GM18517 (cell line): ENCODE measurements at regions not wholly inside any gene's neighbourhood (a gene's known extent, or its start where the extent isn't known, plus 50 kb on each side); places are given as distances from the start of the nearest gene placed in this dataset.

Experiments used
- ATAC-seq: cut with Tn5 transposase; IDR thresholded peaks from one replicate; pipeline ENCODE4 v1.9.1; 2021; ENCODE audit warnings: mild to moderate bottlenecking, moderate library complexity; ENCODE audit not compliant: unreplicated experiment

DNA sequence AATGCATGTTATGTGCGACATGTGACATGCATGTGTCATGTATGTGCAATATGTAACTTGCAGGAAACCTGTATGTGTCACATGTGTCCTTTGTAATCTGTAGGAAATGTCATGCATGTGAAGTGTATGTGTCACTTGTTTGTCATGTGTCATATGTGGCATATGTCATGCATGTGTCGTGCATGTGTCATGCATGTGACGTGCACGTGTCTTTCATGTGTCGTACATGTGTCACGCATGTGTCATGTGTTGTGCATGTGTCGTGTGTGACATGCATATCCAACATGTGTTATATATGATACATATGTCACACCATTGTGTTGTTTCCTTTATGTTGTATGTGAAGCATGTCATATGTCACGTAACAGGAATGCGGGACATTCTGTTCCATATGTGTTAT, 2153.2 kb upstream of the PIK3C3 start:
- no peak for ATAC-seq

DNA sequence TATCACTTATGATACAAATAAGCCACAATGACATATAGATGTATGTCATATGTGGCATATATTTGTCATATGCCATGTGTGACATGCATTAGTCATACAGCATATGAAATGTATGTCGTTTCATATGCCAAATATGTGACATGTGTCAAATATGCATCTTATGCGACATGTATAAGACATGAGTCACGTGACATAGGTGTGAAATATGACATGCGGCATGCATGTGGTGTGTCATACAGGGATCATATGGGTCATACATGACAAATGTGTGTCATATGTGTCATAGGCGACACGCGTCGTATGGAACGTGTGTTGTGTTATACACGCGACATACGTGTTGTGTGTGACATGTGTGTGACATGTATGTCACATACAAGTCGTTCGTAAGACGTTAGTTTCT, 2154.0 kb upstream of the PIK3C3 start:
- no peak for ATAC-seq

DNA sequence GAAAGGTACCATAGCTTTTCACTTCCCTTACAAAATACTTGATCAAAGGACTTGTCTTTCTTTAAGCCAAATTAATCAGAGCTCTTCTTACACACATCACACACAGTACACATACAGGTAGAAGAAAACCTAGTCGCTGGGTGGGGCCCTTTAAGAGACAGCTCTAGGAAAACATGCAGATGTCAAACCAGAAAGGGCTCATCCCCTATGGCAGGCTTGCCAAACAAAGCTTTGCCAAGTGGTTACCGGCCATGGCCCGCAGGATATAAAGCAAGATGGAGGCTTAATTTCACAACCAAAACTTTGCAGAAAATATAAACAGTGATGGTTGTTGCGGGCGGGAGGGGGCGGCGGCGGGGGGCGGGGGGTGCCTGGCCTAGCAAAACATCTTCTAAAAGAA, 2156.0 kb upstream of the PIK3C3 start:
- ATAC-seq: no peak

DNA sequence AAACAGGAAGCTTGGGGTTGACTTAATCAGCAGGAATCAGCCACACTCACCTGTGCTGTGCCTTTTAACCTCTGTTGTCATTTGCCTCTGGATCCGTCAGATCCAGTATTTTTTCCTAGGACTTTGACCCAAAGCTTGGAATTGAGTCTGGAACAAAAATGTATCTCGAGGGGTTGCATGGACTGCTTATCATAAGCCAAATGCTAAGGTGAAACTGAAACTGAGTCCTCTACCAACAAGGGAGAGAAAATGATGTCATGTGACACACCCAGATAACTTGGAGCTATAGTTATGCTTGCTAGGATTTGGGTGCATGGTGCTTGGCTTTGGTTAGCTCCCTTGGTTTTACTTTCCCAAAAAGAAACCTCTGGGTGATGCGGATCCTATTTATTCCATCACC, 2158.6 kb upstream of the PIK3C3 start:
- no peak for ATAC-seq

DNA sequence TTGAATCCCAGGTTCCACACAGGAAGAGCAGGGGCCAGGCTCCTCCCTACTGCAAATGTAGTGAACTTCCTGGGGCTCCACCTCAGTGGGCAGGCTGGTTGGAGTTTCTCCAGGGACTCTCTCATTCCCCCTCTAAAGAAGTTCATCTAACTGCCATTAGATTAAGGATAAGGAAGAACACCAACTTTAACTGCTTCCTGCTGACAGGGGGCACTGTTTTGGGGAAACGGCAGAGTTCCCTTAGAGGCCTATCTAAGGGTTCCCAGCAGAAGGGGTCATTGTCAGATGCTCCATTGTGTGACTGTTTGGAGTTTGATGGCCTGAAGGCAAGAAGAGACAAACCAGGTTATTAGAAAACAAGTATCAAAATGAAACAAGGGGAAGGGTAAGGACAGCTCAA, 2159.7 kb upstream of the PIK3C3 start:
- no peak for ATAC-seq

DNA sequence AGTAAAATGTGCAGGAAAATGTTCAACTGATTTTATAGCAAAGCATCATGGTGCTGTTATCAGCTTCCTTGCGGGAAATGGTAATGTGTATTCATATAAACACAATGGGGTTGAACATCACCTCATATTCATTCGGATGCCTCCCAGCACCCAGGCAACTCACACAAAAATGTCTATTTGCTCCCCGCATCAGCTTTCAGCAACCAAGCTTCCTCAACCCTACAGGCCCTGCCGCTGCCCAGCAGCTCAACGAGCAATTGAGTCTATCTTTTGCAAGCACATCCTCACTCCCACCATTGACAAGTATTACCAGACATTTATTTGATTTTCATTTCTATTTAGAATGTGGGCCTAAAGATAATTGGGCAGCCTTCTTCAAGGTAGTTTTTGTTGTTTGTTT, 2161.4 kb upstream of the PIK3C3 start:
- no peak for ATAC-seq

DNA sequence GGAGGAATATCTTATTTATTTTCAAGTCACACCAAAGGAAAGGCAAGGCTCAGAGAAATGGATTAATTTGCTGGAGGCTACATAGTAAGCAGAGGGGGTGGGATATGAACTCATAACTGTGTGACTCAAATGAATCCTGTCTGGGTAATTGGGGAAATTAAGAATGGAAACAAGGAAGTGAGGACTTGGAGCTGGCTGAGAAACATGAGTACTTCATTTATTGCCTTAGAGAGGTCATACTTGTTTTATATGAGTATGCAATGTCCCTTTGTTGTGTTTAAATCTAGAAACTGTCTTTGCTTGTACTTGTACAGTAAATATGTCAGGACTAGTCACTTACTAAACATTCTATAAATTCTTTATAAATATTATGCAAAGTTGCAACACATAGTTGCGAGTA, 2166.7 kb upstream of the PIK3C3 start:
- no peak for ATAC-seq

DNA sequence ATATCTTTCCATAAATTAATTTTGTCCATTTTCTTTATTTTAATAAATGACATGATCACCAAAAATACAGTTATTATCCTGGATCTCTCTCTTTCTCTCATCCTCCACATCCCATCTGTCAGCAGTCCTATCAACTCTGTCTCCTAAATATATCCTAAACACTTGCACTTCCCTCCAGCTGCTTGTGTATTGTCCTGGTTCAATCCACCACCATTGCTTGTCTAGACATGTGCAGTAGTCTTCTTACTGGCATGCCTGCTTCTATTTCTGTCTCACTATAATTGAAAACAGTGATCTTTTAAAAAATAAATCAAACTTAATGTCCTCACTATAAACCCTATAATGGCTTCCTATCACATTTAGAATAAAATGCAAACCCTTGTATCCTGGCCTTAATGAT, 2168.6 kb upstream of the PIK3C3 start:
- ATAC-seq: no peak

DNA sequence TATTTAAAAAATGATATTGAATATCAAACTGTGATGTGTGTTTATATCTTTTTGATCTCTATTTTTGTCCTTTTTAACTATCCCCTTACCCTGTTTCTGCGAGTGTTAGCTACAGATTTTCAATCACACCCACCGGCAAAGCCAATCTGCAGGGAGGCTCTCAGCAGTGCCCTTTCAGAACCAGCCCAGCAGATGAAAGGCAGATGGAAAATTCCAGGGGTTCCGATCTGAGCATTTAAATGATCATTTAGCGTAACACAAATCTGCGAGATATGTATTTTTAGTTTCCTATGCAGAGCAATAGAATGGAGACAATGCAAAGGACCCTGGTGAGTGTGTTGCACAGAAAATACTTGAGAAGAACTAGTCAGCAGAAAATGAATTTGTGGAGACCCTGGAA, 2170.5 kb upstream of the PIK3C3 start:
- no peak for ATAC-seq

DNA sequence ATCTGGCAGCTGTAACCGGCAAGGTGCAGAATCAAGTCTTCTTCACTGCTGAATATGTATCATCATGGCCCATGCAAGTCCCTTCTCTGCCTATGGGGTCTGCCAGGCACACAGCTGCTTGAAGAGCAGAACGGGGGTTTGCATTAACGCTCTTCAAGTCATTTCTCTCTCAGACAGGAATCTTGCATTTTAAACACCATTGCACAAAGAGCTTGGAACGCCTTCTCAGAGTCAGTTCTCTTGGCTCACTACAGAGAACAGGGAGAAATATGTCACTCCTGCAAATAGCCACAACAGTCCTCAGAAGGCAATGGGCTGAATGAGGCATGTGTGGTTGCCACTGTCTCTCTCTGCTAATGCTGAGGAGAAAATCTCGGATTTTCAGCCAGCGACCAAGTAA, 2173.5 kb upstream of the PIK3C3 start:
- no peak for ATAC-seq

DNA sequence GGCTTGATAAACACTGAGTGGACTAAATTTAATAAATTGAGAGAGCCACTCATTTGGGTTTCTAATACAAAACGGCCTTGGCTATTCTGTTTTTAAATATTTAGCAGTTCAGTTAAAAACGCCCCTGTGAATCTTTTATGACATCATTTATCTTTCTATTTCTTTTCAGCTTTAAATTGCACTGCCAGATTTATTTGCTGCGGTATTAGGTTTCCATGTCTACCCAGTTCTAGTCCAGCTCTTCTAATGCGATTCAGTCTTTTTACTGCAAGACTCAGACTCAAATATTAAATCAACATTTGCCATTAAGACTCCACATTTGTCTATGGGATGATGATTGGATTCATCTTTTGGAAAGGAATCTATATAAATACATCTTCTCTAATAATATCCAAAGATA, 2174.3 kb upstream of the PIK3C3 start:
- ATAC-seq: no peak

DNA sequence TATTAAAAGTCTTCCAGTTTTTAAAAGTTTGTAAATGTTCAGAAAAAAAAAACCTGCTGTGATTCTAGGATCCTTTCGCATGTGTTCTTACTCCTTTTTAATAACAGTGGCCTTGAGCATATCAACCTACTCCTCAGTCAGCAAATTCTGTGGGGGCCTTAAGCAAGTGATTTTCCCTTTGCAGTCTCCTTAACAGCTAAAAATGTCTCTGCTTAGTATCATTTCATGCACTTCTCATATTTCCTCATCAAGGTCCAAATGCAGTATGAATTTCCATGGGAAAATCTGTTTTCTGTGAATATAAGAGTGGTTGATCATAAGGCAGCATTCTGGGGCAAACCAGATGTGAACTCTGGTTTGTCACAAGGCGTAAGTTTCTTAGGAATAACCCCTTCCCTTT, 2175.1 kb upstream of the PIK3C3 start:
- no peak for ATAC-seq

DNA sequence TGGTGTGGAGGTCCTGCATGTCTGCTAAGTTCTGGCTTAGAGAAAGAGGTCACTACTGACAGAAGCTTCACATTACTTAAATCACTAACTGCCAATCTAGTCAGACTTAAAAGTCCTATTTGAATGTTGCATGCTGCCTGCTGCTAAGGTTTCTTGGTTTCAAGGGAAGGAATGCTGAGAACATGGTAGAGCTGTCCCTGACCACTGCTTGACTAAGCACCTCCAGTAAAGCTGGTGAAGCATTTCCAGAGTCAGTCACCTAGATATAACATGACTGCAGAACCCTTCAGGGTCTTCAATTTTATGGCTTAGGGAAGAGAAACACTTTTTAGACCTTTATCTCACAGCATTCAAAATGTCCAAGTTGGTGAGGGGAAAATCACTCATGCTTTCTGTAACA, 2178.3 kb upstream of the PIK3C3 start:
- no peak for ATAC-seq

DNA sequence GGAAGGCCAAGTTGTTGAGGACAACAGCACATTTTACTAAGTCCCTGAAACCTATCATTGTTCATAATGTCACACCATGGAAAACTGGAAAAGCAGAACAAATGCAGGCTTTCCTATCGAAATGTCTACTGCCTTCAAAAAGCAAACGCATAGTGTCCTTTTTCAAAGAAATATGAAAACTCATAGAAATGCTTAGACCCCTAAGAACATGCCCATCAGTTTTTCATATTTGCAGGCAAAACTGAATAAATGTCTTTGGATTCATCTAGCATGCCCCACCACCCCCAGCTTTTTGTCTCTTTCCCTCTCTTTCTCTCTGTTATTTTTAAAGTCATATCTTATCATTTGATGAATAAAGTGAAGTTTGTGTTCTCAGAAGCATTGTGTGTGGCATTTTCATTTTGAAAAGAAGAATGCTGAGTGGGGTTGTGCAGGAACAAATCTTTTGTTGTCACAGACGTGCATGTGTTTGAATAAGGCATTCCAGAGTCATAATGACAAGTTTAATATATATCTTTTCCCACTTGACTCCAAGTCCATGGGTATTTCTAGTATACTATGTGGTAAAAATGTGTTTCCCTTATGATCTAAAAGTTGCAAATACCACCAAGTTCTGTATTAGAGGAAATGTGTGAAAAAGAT, 2180.0 kb upstream of the PIK3C3 start:
- no peak for ATAC-seq

DNA sequence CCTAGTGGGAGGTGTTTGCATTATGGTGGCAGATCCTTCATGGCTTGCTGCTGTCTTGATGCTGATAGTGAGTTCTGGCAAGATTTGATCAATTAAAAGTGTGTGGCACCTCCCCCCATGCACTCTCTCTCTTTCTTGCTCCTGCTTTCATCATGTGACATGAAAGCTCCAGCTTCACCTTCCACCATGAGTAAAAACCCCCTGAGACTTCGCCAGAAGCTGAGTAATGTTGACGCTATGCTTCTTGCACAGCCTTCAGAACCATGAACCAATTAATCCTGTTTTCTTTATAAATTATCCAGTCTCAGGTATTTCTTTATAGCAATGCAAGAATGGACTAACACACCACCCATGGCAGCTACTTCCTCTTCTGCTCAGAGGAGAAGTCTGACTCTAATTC, 2181.4 kb upstream of the PIK3C3 start:
- no peak for ATAC-seq

DNA sequence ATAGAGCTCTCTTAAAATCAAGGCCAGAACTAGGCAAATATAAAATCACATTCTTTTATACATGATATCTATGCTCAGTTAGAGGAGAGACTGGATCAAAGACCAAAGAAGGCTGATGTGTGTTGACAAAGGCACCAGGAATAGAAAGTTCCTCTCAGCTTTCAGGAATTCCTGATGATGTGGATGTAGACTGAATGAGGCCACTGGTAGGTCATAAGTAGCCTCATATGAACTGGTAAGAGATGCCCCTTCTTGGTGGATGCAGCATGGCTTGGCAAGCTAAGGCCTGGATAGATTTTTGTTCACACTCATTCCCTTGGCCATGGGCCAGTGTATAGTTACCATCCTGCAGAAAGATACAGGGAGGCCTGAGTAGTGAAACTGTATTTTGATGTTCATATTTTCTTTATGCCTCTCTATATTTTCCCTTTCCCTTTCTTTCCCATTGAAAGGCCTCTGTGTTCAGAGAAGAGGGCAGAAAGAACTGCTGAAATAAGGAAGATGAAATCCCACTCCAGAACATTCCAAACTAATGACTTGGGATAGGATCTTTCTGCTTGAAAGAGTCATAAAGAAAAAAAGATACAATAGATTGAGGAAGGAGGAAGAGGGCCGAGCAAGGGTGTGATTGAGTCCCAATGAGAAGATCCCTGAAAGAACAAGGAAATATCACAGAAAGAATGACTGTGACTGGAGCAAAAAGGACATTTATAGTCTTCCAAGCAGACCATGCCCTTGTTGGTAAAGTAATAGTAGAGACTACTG, 2182.7 kb upstream of the PIK3C3 start:
- no peak for ATAC-seq

DNA sequence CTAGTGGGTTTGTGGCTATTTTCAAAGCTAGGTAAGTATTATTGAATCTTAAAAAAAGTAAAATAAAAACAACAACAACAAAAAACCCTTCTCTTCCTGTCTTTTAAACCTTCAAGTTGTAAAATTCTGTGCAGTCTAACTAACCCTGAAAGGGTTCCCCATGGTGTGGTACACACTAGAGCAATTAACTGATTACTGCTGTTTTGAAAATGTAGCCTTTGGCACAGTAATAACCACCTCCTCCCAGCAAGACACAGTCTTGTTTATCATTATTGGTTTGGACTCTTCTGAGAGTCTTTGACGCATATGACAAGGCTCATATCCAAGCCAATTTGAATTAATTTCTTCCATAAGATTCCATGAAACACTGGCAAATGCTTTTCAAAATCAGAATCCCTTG, 2184.6 kb upstream of the PIK3C3 start:
- no peak for ATAC-seq

DNA sequence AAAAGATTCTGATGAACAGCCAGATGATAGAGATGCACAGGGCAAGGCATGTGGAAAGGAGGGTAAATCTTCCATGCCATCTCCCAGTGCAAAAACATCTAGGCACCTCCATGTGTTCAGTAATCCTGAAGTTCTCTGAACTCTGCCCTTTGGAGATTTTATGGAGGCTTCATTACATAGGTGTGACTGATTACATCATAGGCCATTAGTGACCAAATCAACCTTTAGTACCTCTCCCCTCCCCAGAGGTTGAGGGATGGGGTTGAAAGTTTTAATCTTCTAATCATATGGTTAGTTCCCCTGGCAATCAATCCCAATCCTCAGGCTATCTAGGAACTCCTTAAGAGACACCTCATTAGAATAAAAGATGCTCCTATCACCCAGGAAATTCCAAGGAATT, 2190.2 kb upstream of the PIK3C3 start:
- no peak for ATAC-seq

DNA sequence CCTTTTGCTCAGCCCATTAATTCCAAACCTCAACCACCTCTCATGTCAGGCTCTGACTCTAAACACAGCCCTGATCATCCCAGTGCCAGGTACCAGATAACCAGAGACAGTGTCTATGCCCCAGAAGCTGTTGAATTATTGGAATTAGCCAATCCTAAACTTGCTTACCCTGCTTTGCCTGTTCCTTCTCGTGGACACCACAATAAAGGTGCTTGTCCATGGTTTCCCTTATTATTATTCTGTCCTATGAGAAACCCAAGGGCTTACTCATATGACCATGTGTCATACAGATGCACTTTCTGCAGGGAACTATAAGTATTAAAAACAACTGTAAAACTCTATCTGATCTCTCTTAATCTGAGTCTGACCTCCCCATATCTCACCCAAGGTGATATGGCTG, 2193.8 kb upstream of the PIK3C3 start:
- ATAC-seq: no peak

DNA sequence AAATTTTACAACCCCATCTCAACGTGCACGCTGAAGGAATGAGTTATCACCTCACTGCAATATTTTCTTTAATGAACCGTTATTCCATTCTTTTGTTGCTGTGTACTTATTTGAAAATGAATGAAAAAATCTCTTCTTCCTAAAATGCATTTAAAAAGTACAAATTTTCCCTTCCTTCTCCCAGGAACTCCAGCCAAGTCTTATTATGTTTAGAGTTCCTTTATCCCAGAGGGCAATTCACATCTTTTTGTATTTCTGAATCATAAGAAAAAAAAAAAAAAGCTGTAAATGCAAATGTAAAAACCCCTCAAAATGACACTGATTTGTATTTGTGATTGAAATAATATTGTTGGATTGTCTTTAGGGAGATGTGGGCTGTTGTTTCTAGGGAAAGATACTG, 2194.3 kb upstream of the CELF4 start:
- no peak for ATAC-seq

DNA sequence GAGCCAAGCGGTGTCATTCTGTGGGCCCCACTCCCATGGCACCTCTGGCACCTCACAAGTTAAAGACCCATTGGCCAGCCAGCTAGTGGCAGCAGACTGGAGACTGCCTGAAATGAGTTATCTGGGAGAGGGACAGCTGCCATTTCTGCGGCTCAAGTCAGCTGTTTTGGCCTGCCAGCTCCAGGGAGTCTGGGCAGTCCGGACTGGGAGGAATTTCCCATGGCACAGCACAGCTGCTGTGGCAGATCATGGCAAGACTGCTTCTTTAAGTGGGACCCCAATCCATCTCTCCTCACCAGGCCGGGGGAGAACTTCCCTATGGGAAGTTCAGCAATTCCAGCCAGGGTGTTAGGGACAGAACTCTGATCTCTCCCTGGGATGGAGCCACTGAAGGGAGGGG, 2187.6 kb upstream of the CELF4 start:
- ATAC-seq: no peak

DNA sequence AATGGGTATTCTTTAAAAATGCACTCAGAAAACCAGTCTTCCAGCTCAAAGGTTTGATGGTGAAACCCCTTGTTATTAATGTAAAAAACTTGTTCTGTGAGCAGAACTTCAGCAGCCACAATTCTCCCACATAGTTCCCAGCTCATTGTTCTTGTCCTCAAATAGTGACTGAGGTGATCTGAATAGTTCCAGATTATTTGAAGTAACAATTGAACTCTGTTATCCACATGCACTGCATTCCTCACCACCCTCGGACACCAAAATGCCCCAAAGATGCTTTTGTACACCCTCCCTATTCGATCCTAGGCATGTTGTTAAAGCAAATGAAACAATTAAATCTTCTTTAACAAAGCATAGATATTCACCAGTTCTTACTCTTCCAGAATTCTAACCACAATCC, 2186.8 kb upstream of the CELF4 start:
- no peak for ATAC-seq

DNA sequence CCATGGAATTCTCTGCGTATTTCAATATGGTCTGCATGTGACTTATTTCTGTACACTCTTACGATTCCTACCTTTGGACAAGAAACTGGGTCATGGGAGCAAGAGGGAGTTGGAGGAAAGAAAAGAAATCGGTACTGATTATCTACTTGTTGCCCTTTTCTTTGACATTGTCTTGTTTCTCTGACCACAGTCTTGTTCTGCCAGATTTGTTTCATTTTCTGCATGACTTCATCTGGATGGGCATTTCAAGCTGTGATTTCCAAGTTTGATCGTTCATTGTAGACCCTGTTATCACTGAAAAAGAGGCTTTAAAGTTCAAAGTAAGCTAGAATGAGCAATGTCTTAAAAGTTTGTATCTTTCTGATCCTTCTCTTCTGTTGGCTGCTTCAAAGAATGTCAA, 2186.3 kb upstream of the CELF4 start:
- ATAC-seq: no peak
